ENCODE measurements at regions not wholly inside any gene's neighbourhood (a gene's known extent, or its start where the extent isn't known, plus 50 kb on each side); places are given as distances from the start of the nearest gene placed in this dataset.
A peak's percentile ranks its signal among the peaks of the same experiment; 100 is the strongest.

- H3K4me3 Mint-ChIP-seq, result no peak overlapping the region
- no peak overlapping the region for H2BK120ac ChIP-seq (ENCODE audit: low read depth, low read length, poor library complexity, severe bottlenecking)
- no peaks in the 10 kb centered on the region for H4K20me1 ChIP-seq (ENCODE audit: control insufficient read depth, insufficient read depth, insufficient read length)
- H2AK5ac ChIP-seq (ENCODE audit: insufficient read length, low read length), result no peak overlapping the region
- no peak overlapping the region for H2BK12ac ChIP-seq (ENCODE audit: insufficient read length, low read depth, low read length)
- H4K5ac ChIP-seq (ENCODE audit: insufficient read length, low read depth, low read length), result no peak overlapping the region
- H3K79me2 ChIP-seq (ENCODE audit: insufficient read depth, low read length), result no peaks in the 10 kb centered on the region
- no peaks in the 10 kb centered on the region for H3K9me3 ChIP-seq (ENCODE audit: control insufficient read depth, low read depth, low read length)
- no peak overlapping the region for H3K9ac ChIP-seq (ENCODE audit: extremely low read depth, insufficient read length, low read length)
- H2BK15ac ChIP-seq (ENCODE audit: low read depth, low read length), result no peak overlapping the region
- H3K23me2 ChIP-seq (ENCODE audit: insufficient read length, low read depth, low read length, poor library complexity, severe bottlenecking), result no peaks in the 10 kb centered on the region
- H3K27ac ChIP-seq (ENCODE audit: insufficient read length, low read depth, low read length), result no peak overlapping the region
- H2BK5ac ChIP-seq (ENCODE audit: insufficient read length, low read length), result no peak overlapping the region
- no peak overlapping the region for H4K8ac ChIP-seq (replicated peaks; ENCODE audit: insufficient read length, low read depth, low read length)
- no CpG with 5 or more reads among the region's 1 CpG for WGBS (ENCODE audit: extremely low coverage, insufficient read length, low lambda C conversion rate)
- H3K14ac ChIP-seq (ENCODE audit: insufficient read depth, low read length), result no peak overlapping the region
- H3K9me3 Mint-ChIP-seq, result peaks cover under 1 to 3% of the 10 kb centered on the region in 2 experiments; a peak in 4 of 5 replicates
- H3T11ph ChIP-seq (ENCODE audit: low read length), result no peak overlapping the region
- no peak for TF ChIP-seq CTCF (conservative IDR thresholded peaks at IDR 0.05)
- H3K4ac ChIP-seq (ENCODE audit: low read depth, low read length), result no peak overlapping the region
- H4K91ac ChIP-seq (ENCODE audit: insufficient read length, low read depth, low read length), result no peak overlapping the region
- no peaks in the 10 kb centered on the region for H3K27me3 Mint-ChIP-seq (ENCODE audit: low read depth)
- no peak overlapping the region for H3K18ac ChIP-seq (ENCODE audit: insufficient read length, low read depth, low read length)
- H3K27me3 ChIP-seq (ENCODE audit: insufficient read depth, low read length), result no peaks in the 10 kb centered on the region
- no peaks in the 10 kb centered on the region for H3K4me1 ChIP-seq (ENCODE audit: insufficient read depth, low read length)
- H3K56ac ChIP-seq (ENCODE audit: insufficient read length, low read depth, low read length), result no peak overlapping the region
- no peak overlapping the region for H2AFZ ChIP-seq (ENCODE audit: low read length)
- peak overlapping the region in 1 of 3 experiments; percentile 59; a peak in 2 of 7 replicates for H3K27ac Mint-ChIP-seq
- DNase-seq, result no peak
- no peaks in the 10 kb centered on the region; a peak in 1 of 7 replicates for H3K36me3 Mint-ChIP-seq (ENCODE audit: insufficient read depth in 1 of 3, low read depth in 3 of 3)
- no peaks in the 10 kb centered on the region for H3K79me1 ChIP-seq (ENCODE audit: insufficient read depth, low read depth, low read length, poor library complexity, severe bottlenecking)
- H3K23ac ChIP-seq (ENCODE audit: insufficient read length, low read depth, low read length), result no peak overlapping the region
- H3K4me1 Mint-ChIP-seq, result peaks cover 0 to 4% of the 10 kb centered on the region in 2 experiments; a peak in 2 of 4 replicates
- no peak overlapping the region for H2BK20ac ChIP-seq (ENCODE audit: low read depth, low read length, poor library complexity, severe bottlenecking)
- no peak overlapping the region for H3K4me2 ChIP-seq (ENCODE audit: insufficient read depth, insufficient read length, low read length)
These were observed 586.9 kb downstream of the TMA16 start for GRCh38 chr4:164081371-164081770.
